HL-60 (cell line): ENCODE measurements at regions not wholly inside any gene's neighbourhood (a gene's known extent, or its start where the extent isn't known, plus 50 kb on each side); places are given as distances from the start of the nearest gene placed in this dataset.
A peak's percentile ranks its signal among the peaks of the same experiment; 100 is the strongest.

Experiments
- DNase-seq, 2 experiments: peaks; one replicate each; pipeline ENCODE4 v3.0.0-alpha.2; 2010 to 2020; ENCODE audit warnings: low read depth in 1 of 2, low spot score in 1 of 2
- H3K27ac ChIP-seq: fragments of 250-450 bp; sonication (Bioruptor Pico); replicated peaks from 2 replicates; pipeline ENCODE4 v1.5.1; 2020; ENCODE audit warnings: mild to moderate bottlenecking, moderate library complexity
- H3K27me3 ChIP-seq: fragments of 250-450 bp; sonication (Bioruptor Pico); 2 replicates; pipeline ENCODE4 v1.5.1; 2021; ENCODE audit warnings: mild to moderate bottlenecking, moderate library complexity; ENCODE audit not compliant: insufficient read depth, poor library complexity, severe bottlenecking
- H3K4me3 ChIP-seq: replicated peaks from 2 replicates; pipeline ENCODE4 v1.5.1; 2011; ENCODE audit warnings: mild to moderate bottlenecking, control low read depth, low read length; ENCODE audit not compliant: insufficient read depth
- GABPA ChIP-seq: IDR thresholded peaks from 2 replicates; pipeline ENCODE4 v1.6.1; 2012; ENCODE audit warnings: low read depth
- POLR2AphosphoS5 ChIP-seq: IDR thresholded peaks from 2 replicates; pipeline ENCODE4 v1.6.1; 2012; ENCODE audit warnings: low read depth
- SPI1 ChIP-seq: IDR thresholded peaks from 2 replicates; pipeline ENCODE4 v1.6.1; 2012; ENCODE audit warnings: low read depth, mild to moderate bottlenecking, borderline replicate concordance
- TF ChIP-seq, protein P1 (sequence below): IDR thresholded peaks from one replicate; pipeline ENCODE4 v1.5.1; 2011; ENCODE audit warnings: low read length, control low read depth, inconsistent platforms; ENCODE audit not compliant: insufficient read depth
- TF ChIP-seq, protein P2 (sequence below): IDR thresholded peaks from 2 replicates; pipeline ENCODE4 v1.6.1; 2012; ENCODE audit warnings: low read depth; ENCODE audit not compliant: insufficient replicate concordance

DNA sequence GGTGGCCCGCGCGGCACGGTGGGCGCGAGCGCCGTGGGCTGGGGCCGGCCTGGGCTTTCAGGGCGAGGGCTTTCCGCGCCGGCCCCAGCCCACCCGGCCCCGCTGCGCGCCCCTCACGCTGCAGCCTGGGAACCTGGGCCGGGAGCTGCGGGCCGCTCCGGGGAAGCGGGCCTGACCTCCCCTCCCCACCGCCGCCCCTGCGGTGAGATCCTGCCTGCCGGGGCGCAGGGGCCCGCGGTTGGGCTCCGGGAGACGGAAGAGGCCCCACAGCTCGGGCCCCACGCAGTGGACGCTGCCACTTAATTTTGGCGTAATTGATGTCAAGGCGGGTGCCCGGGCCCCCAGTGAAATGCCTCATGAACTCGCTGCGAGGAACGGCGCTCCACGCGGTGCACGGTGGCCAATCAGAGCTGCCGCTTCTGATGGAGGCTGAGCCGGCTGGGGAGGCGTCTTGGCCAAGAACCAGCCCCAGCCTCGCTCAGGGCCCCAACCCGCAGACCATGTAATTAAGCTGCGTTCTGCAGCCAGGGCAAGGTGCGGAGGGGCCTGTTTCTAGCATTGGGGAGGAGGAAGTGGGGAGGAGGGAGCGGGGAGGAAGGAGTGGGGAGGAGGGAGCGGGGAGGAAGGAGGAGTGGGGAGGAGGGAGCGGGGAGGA is 96.1 kb upstream of the BHLHE23 start:
- no peak overlapping the region for H3K27ac ChIP-seq
- no peak for TF ChIP-seq GABPA
- no peak for TF ChIP-seq POLR2AphosphoS5
- TF ChIP-seq, protein P1, sequence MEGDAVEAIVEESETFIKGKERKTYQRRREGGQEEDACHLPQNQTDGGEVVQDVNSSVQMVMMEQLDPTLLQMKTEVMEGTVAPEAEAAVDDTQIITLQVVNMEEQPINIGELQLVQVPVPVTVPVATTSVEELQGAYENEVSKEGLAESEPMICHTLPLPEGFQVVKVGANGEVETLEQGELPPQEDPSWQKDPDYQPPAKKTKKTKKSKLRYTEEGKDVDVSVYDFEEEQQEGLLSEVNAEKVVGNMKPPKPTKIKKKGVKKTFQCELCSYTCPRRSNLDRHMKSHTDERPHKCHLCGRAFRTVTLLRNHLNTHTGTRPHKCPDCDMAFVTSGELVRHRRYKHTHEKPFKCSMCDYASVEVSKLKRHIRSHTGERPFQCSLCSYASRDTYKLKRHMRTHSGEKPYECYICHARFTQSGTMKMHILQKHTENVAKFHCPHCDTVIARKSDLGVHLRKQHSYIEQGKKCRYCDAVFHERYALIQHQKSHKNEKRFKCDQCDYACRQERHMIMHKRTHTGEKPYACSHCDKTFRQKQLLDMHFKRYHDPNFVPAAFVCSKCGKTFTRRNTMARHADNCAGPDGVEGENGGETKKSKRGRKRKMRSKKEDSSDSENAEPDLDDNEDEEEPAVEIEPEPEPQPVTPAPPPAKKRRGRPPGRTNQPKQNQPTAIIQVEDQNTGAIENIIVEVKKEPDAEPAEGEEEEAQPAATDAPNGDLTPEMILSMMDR = no peak
- TF ChIP-seq, protein P2, sequence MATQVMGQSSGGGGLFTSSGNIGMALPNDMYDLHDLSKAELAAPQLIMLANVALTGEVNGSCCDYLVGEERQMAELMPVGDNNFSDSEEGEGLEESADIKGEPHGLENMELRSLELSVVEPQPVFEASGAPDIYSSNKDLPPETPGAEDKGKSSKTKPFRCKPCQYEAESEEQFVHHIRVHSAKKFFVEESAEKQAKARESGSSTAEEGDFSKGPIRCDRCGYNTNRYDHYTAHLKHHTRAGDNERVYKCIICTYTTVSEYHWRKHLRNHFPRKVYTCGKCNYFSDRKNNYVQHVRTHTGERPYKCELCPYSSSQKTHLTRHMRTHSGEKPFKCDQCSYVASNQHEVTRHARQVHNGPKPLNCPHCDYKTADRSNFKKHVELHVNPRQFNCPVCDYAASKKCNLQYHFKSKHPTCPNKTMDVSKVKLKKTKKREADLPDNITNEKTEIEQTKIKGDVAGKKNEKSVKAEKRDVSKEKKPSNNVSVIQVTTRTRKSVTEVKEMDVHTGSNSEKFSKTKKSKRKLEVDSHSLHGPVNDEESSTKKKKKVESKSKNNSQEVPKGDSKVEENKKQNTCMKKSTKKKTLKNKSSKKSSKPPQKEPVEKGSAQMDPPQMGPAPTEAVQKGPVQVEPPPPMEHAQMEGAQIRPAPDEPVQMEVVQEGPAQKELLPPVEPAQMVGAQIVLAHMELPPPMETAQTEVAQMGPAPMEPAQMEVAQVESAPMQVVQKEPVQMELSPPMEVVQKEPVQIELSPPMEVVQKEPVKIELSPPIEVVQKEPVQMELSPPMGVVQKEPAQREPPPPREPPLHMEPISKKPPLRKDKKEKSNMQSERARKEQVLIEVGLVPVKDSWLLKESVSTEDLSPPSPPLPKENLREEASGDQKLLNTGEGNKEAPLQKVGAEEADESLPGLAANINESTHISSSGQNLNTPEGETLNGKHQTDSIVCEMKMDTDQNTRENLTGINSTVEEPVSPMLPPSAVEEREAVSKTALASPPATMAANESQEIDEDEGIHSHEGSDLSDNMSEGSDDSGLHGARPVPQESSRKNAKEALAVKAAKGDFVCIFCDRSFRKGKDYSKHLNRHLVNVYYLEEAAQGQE = no peak
- TF ChIP-seq SPI1 = no peak
- no peak overlapping the region; the same call in 1 of the 2 replicates for H3K4me3 ChIP-seq
- H3K27me3 ChIP-seq = peaks cover 10% of the 10 kb centered on the region
- peak in 1 of 2 experiments; percentile 21 for DNase-seq

DNA sequence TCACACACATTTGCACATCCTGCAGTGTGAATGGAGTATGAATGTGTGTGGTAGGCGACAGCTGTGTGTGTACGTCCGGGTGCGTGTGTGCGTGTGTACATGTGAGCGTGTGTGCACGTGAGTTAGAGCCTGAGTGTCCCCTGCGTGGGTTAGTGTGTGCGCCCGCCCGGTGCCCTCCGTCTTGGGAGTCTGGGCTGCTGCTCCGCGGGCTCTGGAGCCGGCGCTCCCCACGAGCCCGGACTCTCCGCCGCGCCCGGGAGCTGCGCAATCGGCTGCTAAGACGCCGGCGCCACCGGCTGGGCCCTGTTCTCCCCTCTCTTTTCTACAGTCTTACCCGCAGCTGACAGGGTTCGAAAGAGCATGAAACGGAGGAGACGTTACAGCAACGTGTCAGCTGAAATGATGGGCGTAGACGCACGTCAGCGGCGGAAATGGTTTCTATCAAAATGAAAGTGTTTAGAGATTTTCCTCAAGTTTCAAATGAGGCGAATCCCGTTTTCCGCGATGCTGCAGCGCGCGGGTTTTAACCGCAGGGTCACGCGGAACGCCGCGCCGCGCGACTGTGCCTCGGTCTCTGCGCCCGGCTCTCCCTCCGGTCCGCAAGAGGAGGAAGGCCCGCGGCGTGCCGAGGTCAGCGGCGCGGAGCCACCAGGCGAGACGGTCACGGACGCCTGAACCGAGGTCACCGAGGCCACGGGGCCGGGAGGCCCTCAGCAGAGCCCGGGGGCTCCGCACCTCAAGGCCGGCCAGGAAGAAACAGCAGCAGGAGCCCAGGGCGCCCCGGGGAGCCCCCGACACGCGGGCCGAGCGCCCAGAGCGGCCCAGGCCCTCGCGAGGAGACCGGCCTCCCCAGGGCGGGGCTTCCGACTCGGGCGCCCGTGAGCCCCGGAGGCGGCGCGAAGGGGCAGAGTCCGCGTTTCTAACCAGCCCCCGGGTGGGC is 95.3 kb upstream of the BHLHE23 start:
- no peak overlapping the region for H3K27ac ChIP-seq
- DNase-seq = peak in 1 of 2 experiments; percentile 21
- H3K27me3 ChIP-seq = peaks cover 10% of the 10 kb centered on the region
- peak overlapping the region; percentile 42 for H3K4me3 ChIP-seq
- TF ChIP-seq, protein P1 = no peak
- TF ChIP-seq GABPA (no peak), SPI1 (no peak), POLR2AphosphoS5 (no peak)
- TF ChIP-seq, protein P2 = no peak

DNA sequence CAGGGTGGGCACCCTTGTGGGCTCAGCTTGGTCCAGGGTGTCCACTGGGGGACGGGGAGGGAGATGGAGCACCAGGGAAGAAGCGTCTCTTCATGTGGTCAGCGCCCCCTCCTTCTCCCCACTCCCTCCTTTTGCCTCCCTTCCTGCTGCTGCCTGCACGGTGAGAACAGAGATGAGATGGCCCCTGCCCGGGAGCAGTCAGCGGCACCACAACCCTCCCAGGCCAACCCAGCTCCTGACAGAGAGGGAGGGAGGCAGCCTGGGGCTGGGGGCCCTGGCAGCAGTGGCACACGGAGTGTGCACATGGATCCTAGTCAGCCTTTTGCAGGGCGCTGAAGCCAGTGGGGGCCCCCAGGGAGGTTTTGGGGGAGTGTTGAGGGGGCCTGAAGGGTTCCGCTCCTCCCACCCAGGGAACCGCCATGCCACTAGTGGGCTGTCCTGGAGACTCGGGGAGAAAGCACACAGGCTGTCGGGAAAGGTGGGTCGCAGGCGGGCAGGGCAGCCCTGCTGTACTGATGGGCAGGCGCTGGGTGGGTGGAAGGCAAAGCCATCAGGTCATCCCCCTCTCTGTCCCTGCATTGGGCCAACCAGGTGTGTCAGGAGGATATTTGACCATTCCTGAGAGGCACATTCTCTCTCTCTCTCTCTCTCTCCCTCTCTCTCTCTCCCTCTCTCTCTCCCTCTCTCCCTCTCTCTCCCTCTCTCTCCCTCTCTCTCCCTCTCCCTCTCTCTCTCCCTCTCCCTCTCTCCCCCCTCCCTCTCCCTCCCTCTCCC is 94.3 kb upstream of the BHLHE23 start:
- no peak for DNase-seq
- no peak for TF ChIP-seq POLR2AphosphoS5
- TF ChIP-seq, protein P2 = no peak
- no peak for TF ChIP-seq GABPA
- TF ChIP-seq SPI1 = no peak
- TF ChIP-seq, protein P1 = no peak
- peaks cover 10% of the 10 kb centered on the region for H3K27me3 ChIP-seq
- no peak overlapping the region for H3K27ac ChIP-seq
- H3K4me3 ChIP-seq = no peak overlapping the region
